NCI-H345 (cell line): ENCODE measurements at regions not wholly inside any gene's neighbourhood (a gene's known extent, or its start where the extent isn't known, plus 50 kb on each side); places are given as distances from the start of the nearest gene placed in this dataset.

ENCODE experiments used
- DNase-seq: peaks from one replicate; lab custom pipeline; 2025; lab: John Stamatoyannopoulos, UW

DNA sequence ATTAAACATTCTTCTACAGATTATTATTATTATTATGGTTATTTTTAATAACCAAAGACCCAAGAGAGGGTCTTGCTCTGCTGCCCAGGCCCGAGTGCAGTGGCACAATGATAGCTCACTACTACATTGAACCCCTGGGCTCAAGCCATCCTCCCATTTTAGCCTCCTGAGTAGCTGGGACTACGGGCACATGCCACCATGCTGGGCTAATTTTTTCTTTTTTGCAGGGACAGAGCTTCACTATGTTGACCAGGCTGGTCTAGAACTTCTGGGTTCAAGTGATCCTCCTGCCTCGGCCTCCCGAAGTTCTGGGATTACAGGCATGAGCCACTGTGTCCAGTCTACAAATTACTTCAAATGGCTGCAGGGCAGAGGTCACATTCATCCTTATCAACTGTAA lies 179.8 kb downstream of the KCNRG start:
- DNase-seq = no peak

DNA sequence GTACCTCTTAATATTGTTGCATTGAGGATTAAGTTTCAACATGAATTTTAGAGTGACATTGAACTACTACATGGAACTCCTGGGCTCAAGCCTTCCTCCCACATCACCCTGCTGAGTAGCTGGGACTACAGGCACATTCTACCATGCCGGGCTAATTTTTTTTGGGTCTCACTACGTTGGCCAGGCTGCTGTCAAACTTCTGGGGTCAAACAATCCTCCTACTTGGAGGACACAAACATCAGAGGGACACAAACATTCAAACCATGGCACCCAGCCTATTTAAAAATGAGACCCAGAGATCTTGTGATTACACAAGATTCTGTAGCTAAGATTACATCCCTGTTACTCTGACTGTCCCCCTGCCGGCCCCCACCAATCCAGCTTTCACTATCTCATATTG lies 180.9 kb downstream of the KCNRG start:
- no peak for DNase-seq

DNA sequence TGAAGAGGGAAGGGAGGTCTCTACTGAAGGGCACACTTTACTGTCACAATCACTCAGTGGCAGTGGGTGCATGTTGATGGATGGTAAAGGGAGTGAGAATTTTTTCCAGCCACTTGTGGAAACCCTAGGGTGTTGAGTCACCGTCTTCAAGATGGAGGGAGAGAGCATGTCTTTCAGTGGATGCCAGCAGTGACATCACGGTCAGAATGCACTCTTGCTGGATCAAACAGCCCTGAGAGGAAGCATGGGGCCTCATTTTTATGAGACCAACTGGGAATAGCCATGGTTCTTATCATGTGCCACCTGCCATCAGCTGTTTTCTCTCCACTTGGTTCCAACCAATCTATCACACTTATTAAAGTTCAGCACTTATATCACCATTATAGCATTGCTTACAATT lies 182.5 kb downstream of the KCNRG start:
- DNase-seq = no peak

DNA sequence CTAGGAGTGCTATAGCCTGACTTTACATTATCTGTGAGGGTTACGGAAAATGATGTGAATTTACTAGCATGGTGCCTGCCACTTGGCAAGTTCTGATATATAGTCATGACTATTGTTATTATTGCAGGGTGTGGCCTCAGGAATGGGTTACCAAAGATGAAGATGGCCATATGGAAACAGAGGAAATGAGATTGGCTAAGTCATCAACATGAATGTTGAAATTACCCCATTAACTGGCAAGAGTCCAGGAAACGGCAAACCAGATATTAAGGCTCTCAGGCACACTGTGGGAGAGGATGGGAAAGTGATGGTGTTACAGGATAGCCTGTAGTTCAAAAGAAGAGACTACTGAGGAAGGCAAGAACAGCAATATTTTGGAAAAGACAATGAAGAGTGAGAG lies 183.3 kb downstream of the KCNRG start:
- DNase-seq = no peak

DNA sequence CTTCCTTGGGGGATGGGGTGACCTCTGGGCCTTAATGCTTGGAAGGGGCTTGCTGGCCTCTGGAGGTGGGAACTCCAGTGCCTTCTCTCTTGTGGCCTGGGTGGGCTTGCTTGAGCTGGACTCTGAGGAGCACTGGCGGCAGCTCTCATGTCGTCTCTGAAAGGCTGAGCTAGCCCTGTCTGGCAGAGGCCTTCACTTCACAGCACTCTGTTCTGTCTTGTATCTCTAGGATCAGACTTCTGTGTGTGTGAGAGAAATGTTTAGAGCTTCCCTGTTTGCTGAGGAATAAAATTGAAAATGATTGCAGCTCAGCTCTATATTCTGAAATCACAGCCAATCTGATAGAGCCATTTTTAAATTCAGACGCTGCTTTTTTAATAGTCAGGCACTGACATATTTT lies 185.3 kb downstream of the KCNRG start:
- DNase-seq = no peak

DNA sequence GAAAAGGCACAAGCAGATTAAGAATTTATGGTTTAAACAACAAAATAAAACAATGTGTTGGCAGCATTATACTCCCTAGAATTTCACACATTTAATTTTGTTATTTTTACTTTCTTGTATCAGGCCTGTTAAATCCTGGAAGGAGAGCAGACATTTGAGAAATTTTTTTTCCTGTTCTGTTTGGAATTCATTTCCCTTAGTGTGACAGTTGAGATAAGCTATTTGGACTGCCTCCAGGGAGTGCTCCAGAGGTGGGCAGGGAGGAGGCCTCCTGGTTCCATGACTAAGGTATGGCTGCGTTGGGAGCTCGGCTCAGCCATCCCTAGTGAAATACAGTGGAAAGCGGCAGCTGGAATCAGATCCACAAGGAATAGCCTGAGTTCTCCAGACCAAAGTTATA lies 185.7 kb downstream of the KCNRG start:
- DNase-seq = no peak

DNA sequence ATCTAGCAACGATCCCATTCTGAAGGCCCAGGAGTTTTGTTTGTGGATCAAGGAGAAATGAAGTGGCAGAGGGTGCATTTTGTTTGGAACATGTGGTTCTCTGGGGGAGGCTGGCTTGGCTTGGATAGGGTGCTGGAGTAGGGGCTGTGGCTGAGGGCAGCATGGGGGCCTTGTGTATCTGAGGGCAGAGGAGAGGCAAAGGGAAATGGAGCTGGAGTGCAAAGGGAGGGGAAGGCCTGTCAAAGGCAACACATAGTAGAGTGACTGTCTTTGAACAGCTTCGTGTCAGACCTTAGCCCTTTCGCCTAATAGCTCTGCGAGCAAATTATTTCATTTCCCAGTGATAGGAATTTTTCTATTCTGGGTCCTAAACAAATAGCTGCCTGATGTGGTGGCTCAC lies 187.2 kb downstream of the KCNRG start:
- DNase-seq = no peak

DNA sequence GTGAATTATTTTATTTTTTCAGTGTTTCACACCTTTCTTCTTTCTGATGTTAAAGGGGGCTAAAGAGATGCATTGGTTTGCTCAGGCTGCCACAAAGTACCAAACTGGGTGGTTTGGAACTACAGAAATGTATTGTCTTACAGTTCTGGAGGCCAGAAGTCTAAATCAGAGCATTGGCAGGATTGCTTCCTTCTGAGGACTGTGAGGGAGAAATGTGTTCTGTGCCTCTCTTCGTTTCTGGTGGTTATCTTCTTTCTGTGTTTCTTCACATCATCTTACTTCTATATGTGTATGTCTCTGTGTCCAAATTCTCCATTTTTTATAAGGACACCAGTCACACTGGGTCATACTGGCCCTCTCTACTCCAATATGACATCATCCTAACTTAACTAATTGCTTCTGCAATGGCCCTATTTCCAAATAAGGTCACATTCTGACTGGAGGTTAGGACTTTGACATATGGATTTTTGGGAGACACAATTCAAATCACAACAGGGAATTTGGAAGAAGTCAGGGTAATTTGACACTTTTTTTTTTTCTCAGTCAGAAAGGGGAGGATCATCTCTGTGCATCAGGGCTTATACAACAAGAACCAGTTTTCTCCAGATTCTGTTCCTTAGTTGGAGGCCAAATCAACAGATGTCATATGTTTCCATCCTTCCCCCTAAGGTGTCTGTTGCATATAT lies 188.2 kb downstream of the KCNRG start:
- DNase-seq = no peak

DNA sequence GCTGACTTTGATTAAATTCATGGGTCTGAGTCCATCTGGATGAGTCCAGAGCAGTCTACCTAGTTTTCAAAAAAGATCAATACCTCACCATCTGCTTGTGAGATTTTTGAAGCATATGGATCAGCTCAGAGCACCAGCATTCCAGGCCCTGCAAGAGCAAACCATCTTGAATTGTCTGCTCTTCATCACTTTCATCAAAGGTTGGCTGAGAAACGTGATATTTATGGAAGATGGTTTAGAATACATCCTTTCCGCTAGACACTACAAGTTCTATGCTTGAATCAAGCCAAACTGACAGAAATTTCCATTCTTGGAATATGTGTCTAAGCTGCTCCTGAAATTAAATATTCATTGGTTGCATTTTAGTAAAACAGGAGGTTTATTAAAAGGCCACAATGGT lies 190.3 kb downstream of the KCNRG start:
- no peak for DNase-seq

DNA sequence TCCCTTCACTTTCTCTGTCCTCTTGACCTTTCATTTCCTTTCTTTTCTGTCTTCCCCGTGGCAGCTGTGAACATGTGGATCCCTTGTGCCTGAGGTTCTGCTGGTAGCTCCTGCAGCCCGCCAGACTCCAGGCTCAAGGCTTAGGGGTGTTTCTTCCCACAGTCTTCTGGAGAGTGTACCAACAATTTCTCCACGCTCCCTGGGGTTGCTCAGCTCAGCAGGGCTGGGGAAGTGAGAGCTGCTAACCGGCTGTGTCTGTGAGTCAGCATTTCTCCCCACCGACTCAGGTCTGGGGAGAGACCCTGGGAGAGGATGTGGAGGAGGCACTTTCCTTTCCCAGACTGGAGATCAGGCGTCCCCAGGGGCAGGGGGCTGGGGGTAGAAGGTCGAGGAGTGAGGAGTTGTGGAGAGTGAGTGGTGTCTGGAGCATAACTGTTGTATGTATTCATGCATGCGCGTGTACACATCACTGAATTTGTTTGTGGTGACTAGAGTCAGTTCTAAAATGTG lies 193.6 kb downstream of the KCNRG start:
- DNase-seq = no peak

DNA sequence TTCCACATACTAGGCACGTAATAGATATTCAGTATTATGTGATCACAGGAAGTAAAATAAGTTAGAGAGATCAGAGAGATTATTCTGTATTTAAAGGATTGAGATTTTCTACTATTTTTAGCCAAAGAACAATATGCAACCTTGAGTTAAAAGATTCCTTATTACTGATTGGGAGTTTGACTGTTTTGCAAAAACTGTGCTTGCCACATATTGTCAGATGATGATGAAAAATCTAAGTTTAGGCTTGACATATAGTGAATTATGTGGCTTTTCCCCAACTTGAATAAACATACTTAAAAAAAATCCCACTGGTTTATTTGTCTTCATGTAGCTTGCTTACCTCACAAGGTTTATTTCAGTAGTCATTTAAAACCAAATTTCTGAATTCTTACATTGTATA lies 194.4 kb downstream of the KCNRG start:
- no peak for DNase-seq

DNA sequence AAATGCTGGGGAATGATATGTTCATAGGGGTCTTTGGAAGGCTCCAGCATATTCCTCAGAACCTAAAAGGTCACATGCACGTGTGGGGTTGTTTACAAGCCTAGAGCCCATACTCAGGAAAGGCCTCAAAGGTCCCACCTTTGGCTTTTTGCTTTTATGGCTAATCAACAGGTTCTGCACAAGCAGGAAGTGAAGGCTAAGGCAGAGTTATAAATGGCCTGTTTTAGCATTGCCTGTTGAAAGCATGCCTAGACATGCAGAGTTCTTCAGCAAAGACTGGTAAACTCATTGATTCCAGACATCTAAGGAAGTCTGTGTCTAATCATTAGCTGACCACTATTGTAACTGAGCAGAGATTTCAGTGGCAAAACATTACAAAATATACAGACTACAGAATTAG lies 198.3 kb downstream of the KCNRG start:
- no peak for DNase-seq

DNA sequence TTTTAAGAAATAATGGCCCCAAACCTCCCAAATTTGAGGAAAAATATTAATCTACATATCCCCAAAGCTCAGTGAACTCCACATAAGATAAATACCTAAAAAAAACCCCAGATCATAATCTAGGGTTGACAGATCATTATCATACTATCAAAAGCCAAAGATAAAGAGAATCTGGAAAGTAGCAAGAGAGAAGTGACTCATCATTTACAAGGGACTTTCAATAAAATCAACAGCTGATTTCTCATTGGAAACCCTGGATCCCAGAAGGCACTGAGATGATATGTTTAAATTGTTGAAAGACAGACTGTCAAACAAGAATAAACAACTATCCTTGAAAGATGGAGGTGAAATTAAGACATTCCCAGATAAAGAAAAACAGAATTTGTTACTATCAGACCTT lies 199.3 kb downstream of the KCNRG start:
- DNase-seq = no peak

DNA sequence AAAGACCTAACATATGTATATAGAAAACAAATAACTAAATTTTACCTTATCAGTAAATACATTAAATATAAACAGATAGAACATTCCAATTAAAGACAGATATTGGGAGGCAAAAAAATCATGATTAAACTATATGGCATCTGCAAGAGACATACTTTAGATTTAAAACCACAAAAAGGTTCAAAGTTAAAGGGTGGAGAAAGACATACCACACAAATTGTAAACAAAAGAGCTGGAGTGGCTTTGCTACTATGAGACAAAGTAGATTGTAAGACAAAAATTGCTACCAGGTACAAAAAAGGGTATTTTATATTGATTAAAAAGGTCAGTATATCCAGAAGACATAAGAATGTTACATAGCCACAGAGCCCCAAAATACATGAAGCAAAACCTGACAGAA lies 200.2 kb downstream of the KCNRG start:
- no peak for DNase-seq

DNA sequence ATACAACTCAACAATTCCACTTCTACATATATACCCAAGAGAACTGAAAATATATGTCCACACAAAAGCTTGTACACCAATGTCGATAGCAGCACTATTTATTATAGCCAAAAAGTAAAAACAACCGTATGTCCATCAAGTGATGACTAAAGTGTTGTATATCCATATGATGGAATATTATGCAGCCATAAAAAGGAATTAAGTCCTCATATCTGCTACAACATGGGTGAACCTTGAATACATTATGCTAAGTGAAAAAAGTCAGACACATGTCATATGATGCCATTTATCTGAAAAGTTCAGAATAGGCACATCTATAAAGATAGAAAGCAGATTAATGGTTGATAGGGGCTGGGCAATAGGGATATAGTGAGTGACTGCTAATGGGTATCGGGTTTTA lies 204.5 kb downstream of the KCNRG start:
- no peak for DNase-seq

DNA sequence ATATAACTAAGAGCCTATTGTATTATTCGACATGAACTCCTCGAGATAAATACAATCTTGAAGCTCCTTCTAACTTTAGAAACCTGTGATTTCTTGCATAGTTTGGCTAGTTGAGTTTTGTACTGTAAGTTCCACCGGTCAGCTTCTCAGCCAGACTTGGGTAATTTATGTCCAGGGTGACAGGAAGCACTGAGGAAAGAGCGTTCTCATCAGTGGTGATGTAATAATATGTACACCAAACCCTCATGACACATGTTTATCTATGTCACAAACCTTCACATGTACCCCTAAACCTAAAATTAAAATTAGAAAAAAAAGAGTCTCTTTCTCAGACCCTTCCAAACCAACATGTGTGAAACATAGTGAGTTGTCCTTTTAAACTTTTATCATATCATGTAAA lies 205.7 kb downstream of the KCNRG start:
- no peak for DNase-seq

DNA sequence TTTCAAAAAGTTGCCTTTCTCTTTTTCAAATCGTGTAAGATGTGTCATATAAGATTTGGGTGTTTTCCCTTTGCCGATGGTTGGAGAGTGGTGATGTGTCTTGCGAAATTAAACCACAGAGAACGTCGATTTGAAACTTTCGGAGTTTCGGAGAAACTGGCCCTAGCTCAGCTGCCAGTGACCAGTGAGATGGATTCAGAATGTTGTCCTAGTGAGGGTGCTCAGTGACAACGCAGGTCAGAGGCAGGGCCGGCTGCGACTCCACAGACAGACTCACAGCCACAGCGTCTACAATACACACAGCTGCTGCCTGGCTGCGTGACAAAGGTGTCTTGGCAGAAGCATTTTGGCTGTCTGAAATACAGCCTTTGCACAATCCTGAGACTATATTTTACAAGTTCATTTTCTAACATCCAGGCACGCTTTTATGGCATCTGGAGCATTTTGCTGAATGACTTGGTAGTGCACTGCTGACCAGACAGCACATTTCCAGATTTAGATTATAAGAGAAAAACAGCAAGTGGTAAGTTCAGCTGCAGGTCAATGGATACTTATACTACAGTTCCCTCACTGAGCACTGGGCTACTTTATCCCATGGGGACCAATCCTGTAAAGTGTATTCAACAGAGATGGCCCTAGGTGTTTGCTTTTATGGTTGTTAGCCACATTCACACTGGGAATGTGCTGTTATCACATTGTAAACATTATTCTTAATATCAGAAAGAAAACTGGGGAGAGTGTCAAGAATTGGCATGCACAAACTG lies 207.5 kb downstream of the KCNRG start:
- no peak for DNase-seq

DNA sequence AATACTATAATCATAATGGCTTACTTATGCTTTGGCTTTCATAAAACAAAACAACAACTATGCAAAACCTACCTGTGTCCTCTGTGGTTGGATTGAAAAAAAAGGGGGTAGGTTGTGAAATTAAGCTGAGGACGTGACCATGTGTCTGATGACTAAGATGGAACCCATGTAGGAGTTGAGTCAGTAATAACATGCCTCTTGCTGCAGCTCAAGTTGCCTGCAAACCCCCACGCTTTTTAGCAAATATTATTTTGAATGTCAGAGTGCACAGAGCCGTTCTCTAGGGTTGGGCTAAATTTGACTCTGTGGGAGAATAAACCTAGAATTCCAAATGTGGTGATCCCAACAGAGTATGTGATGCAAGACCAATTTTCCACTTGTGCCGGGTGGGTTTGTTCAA lies 209.3 kb downstream of the KCNRG start:
- DNase-seq = no peak

DNA sequence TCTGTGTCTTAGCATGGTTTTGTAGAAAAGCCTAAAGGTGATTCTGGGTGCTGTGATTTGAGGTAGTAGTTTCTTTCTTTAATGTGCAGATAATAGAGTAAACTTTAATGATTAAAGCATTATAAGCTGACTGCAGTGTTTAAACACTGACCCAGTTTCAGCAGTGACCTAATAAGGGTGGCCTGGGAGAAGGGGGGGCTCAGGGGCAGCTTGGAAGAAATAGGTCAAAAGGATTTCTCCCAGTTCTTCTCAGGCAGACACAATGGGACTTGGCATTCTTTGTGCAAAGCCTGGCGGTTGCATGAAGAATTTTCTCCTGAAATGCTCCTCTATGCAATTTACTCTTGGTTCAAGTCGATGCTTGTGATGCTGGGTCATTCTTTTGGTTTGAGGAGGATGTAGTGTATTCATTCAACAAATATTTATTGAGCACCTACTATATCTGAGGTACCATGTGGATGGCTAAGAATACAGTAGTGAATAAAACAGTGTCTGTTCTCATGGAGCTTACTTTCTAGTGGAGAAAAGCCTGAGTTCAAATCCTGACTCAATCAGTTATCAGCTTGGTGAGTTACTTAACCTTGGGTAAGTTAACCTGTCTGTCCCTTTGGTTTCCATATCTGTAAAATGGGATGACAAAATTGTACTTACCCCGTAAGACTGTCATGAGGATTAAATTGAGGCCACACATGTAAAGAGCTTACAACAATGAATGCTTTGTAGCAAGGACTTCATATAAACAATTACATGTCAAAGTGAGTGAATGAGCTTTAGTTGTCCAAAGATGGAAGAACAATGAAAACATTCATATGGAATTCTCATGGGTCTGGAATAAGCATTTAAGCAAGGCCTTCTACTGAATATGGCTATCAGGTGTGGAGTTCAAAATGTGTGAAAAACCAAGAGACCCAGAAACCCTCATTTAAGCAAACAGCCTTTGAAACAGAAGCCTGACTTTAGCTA lies 210.2 kb downstream of the KCNRG start:
- DNase-seq = no peak

DNA sequence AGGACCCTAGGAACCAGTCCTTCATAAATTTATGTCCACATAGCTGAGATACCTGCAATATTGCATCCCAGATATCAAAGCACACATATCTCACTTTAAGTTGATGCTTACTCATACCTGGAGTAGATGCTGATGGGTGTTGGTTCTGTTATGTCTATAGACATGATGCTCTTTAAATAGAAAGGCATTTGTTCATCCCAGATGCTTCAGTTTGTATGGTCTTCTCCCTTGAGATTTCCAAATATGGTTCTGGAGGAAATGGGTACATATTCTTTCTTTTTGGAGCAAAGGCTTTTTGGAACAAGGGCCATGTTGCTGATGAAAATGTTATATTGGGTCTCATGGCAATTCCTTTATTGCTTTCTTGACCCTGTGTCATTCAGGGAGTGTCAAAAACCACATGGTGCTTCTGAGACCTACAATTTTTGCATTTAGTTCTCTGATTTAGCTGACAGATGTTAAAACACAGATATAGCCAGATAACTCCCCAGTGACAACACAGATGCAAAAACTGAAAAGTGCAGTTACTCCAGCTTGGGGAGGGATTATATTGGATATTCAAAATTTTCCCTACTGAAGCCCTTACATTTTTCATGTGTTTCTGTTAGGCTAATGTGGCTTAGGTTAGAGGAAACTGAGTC lies 211.4 kb downstream of the KCNRG start:
- no peak for DNase-seq

DNA sequence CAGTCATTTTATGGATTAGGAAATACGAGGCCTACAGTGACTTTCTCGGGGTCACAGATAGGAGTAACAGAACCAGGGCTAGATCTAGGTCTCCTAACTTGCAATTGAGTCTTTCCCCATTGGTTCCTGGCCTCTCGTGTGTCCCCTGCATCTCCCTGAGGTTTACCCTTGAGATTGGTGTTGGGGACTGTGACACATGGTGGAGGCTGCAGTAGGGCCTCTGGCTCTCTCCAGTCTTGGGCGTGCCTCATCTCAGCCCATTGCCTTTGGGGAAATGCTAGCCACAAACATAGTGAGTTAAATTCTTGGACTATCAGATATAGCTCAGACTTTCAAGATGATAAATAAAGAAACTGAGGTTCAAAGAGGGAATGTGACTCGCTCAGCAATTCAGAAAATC lies 212.1 kb downstream of the KCNRG start:
- no peak for DNase-seq

DNA sequence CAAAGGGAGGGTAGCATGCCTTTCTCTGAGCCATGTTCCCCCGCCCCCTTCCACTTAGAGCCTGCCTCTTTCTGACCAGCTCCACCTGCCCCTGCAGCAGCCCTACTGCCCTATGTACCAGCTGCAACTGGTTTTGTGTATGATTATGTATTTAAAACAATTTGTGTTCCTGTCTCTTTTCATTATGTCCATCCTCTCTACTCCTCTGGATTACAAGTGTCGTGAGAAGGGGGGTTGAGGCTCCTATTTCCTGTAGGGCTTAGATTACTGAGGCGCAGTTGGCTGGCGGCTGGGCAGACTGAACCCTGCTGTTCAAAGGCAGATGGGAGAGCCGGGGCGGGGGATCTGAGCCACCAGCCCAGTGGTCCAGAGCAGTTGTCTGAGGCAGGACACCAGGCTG lies 213.3 kb downstream of the KCNRG start:
- DNase-seq = no peak
